Sigmoid colon (tissue), 6 donors: ENCODE measurements at regions not wholly inside any gene's neighbourhood (a gene's known extent, or its start where the extent isn't known, plus 50 kb on each side); places are given as distances from the start of the nearest gene placed in this dataset.
A peak's percentile ranks its signal among the peaks of the same experiment; 100 is the strongest.
"Not testable (repeated sequence)": the region's sequence is repeated elsewhere in the genome, so short reads cannot be mapped to it uniquely, and the experiment has no call there.

ENCODE experiments used
- DNase-seq: peaks from one replicate; pipeline ENCODE4 v3.0.0-alpha.2; 2019
- H3K27ac ChIP-seq, 4 donors: fragments of 200-600 bp; sonication (generic); one replicate each; pipeline ENCODE4 v1.5.1; 2016 to 2019; ENCODE audit warnings: mild to moderate bottlenecking in 1 of 4
- H3K27me3 ChIP-seq, 3 donors: fragments of 200-600 bp; sonication (generic); one replicate each; pipeline ENCODE4 v1.5.1; 2019; ENCODE audit warnings: mild to moderate bottlenecking in 1 of 3
- H3K36me3 ChIP-seq, 4 donors: fragments of 200-600 bp; sonication (generic); one replicate each; pipeline ENCODE4 v1.5.1; 2016 to 2019
- H3K4me1 ChIP-seq, 4 donors: fragments of 200-600 bp; sonication (generic); one replicate each; pipeline ENCODE4 v1.5.1; 2017 to 2019
- H3K4me3 ChIP-seq, 4 donors: fragments of 200-600 bp; sonication (generic); one replicate each; pipeline ENCODE4 v1.5.1; 2017 to 2019; ENCODE audit warnings: mild to moderate bottlenecking in 2 of 4, moderate library complexity in 1 of 4
- H3K9me3 ChIP-seq, 4 donors: fragments of 200-600 bp in 3 of 4; sonication (generic) in 3 of 4; one replicate each; pipeline versions ENCODE4 v1.5.1 to v1.6.1; 2013 to 2019
- EP300 ChIP-seq, 4 donors: sonication (generic); formaldehyde crosslinking; IDR thresholded peaks; one replicate each; pipeline ENCODE4 v1.6.1; 2017; ENCODE audit warnings: antibody characterized with exemption in 4 of 4
- POLR2A ChIP-seq, 2 donors: fragments of 450-650 bp; IDR thresholded peaks; one replicate each; pipeline ENCODE4 v1.6.1; 2016; ENCODE audit warnings: antibody characterized with exemption in 2 of 2, mild to moderate bottlenecking in 2 of 2, moderate library complexity in 2 of 2
- POLR2AphosphoS5 ChIP-seq, 4 donors: sonication (generic); formaldehyde crosslinking; IDR thresholded peaks; one replicate each; pipeline ENCODE4 v1.6.1; 2017; ENCODE audit warnings: antibody characterized with exemption in 4 of 4
- WGBS, 2 donors: extraction: QIAGEN DNeasy Blood & Tissue Kit; methylation state at CpG; one replicate each; pipeline ENCODE4 v1.1.7; 2013; 5-methylcytosine and 5-hydroxymethylcytosine counted together
- intact Hi-C: fragments of 100-400 bp; cut with DNase I; formaldehyde crosslinking; loops from one replicate; pipeline ENCODE4 v1.15.1; 2023
- TF ChIP-seq, protein P1 (sequence below), 4 experiments: fragments of 450-650 bp in 3 of 4; fragments of 200-600 bp in 1 of 4; IDR thresholded peaks; one replicate each; pipeline ENCODE4 v1.5.1; 2016 to 2019; ENCODE audit warnings: antibody characterized with exemption in 4 of 4, mild to moderate bottlenecking in 3 of 4, moderate library complexity in 2 of 4
- donor health status: healthy with polysubstance abuse.
- donor health status: healthy.

DNA sequence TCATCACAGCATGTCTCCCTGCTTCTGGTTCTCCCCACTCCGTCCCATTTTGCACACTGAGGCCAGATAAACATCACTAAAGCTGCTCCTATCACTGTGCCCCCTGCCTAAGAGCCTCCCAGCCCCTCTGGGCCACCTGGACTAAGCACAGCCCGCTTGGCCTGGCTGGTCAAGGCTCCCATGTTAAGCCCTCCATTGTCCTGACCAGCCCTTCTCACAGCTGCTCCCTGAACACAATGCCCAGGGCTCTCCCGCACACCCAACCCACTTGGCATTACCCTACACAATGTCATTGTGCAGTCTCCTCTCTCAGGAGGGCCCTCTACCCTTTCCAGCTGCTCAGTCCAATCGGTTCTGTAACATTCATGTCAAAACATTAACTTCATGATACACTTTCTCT, 133.4 kb downstream of the NUFIP1 start:
- Histone ChIP-seq H3K4me3 (no peak overlapping the region), H3K4me1 (no peaks in the 10 kb centered on the region), H3K27me3 (no peaks in the 10 kb centered on the region), H3K36me3 (no peaks in the 10 kb centered on the region), H3K27ac (peak overlapping the region in 1 of 4 donors; percentile 80), H3K9me3 (no peaks in the 10 kb centered on the region)
- TF ChIP-seq POLR2AphosphoS5 (IDR thresholded peaks at IDR 0.05): no peak
- TF ChIP-seq POLR2A (IDR thresholded peaks at IDR 0.05): no peak
- TF ChIP-seq, protein P1, sequence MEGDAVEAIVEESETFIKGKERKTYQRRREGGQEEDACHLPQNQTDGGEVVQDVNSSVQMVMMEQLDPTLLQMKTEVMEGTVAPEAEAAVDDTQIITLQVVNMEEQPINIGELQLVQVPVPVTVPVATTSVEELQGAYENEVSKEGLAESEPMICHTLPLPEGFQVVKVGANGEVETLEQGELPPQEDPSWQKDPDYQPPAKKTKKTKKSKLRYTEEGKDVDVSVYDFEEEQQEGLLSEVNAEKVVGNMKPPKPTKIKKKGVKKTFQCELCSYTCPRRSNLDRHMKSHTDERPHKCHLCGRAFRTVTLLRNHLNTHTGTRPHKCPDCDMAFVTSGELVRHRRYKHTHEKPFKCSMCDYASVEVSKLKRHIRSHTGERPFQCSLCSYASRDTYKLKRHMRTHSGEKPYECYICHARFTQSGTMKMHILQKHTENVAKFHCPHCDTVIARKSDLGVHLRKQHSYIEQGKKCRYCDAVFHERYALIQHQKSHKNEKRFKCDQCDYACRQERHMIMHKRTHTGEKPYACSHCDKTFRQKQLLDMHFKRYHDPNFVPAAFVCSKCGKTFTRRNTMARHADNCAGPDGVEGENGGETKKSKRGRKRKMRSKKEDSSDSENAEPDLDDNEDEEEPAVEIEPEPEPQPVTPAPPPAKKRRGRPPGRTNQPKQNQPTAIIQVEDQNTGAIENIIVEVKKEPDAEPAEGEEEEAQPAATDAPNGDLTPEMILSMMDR (IDR thresholded peaks at IDR 0.05): no peak
- TF ChIP-seq EP300 (IDR thresholded peaks at IDR 0.05): no peak
- 67 to 79% methylated on average over 4 of the region's 4 CpGs for WGBS, 2 donors
- no peak for DNase-seq
- intact Hi-C loops: no loop called here

DNA sequence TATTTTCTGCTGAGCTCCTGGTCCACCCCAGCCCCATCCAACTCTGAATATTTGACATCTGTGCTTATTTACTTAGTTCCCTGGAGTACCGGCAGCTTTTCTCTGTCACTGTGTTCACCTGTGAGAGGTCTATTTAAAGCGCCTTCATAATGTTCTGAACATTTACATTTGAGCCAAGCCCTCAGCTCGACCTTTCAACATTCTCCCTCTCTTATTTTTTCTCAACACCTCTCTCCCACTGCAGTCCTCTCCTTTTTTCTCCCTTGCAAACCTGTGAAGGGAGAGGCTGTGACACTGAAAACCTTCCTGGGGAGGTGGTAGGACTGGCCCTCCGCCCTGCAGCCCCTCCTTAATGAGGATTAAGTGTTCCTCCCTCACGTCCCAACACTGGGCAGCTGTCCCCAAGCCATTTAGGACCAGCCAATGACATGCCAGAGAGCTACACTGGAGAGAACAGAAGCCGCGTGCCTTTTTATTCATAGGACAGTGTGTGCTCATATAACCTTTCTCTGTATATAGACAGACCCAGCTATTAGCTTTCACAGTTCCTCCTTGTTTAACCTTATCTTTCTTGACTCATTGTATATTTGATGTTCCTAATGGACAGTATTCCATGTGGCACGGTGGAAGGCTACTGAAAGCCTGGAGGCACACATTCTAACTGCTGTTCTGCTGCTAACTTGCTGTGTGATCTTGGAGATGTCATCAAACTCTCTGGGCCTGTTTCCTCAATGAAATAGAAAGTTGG, 134.8 kb downstream of the NUFIP1 start:
- WGBS, 2 donors: 11 to 64% methylated on average over 8 of the region's 8 CpGs
- TF ChIP-seq, protein P1 (IDR thresholded peaks at IDR 0.05): no peak
- TF ChIP-seq POLR2A (IDR thresholded peaks at IDR 0.05) (no peak), EP300 (IDR thresholded peaks at IDR 0.05) (no peak), POLR2AphosphoS5 (IDR thresholded peaks at IDR 0.05) (no peak)
- Histone ChIP-seq H3K27me3 (no peaks in the 10 kb centered on the region), H3K36me3 (no peaks in the 10 kb centered on the region), H3K27ac (peak overlapping the region in 1 of 4 donors; percentile 80), H3K4me3 (no peak overlapping the region), H3K4me1 (no peaks in the 10 kb centered on the region), H3K9me3 (no peaks in the 10 kb centered on the region)
- DNase-seq: no peak
- intact Hi-C loops: no loop called here

DNA sequence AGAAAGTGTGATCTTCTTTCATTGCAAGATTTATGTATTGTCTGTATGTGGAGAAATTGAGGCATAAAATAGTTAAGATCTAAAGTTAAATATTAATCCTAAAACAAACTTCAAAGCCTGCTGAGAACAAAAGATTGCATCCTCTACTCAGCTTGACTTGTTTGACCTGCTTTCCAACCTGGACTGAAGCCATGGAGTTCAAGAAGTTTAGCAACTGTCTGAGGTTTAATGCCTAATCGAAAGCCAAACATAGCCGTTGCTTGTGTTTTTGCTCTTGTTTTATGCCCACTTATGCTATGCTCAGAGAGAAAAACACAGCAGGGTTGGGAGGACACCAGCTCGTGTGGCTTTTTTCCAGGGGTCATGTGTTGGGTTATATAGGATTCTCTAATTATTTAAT, 135.6 kb downstream of the NUFIP1 start:
- TF ChIP-seq EP300 (IDR thresholded peaks at IDR 0.05) (no peak), POLR2A (IDR thresholded peaks at IDR 0.05) (no peak), POLR2AphosphoS5 (IDR thresholded peaks at IDR 0.05) (no peak)
- TF ChIP-seq, protein P1 (IDR thresholded peaks at IDR 0.05): no peak
- WGBS, 2 donors: 13 to 57% methylated on average over 3 of the region's 3 CpGs
- Histone ChIP-seq H3K9me3 (no peaks in the 10 kb centered on the region), H3K27me3 (no peaks in the 10 kb centered on the region), H3K36me3 (no peaks in the 10 kb centered on the region), H3K4me3 (no peak overlapping the region), H3K4me1 (no peaks in the 10 kb centered on the region), H3K27ac (peak overlapping the region in 1 of 4 donors; percentile 80)
- no peak for DNase-seq
- intact Hi-C loops: no loop called here

DNA sequence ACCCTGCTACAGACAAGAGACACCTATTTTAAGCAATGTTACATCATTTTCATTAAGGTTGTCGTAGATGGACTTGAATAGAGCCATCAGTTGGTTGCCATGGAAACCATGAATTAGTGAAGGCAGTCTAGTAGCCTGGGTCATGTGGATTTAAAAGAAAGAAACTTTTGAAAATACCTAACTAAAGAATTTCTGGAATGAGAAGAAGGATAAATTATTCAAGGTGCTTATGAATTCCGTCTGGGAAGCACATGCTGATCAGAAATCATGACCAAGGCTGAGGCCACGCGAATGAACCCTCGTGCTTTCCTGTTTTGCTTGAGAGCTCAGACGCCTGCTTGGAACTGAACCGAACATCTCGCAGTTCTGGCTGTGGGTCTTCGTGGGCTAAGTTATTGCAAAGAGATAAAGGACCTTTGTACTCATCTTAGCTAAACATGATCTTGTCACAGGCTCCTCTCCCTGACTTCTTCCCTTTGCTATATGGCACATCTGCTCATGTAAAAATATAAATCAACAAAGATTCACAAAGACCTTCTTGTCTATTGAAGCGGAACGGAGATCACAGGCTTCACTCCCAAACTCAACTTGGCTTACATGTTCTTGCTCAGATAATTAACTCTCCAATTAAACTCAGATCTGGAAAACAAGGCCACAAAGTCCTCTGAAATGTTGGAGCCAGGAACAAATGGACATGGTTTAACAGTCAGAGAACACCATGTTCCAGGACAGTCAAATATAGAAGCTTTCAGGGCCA, 140.2 kb downstream of the NUFIP1 start:
- no peaks in the 10 kb centered on the region for H3K36me3 ChIP-seq
- DNase-seq: no peak
- WGBS, 2 donors: 89% methylated on average over 11 of the region's 11 CpGs
- intact Hi-C loops: no loop called here
- H3K27ac ChIP-seq: peak overlapping the region in 2 of 4 donors; percentile 43 to 79
- no peaks in the 10 kb centered on the region for H3K27me3 ChIP-seq
- H3K9me3 ChIP-seq: no peaks in the 10 kb centered on the region
- TF ChIP-seq, protein P1 (IDR thresholded peaks at IDR 0.05): no peak
- TF ChIP-seq EP300 (IDR thresholded peaks at IDR 0.05) (peak in 1 of 4 donors; percentile 38), POLR2A (IDR thresholded peaks at IDR 0.05) (no peak), POLR2AphosphoS5 (IDR thresholded peaks at IDR 0.05) (peak in 1 of 4 donors; percentile 23)
- no peak overlapping the region for H3K4me3 ChIP-seq
- H3K4me1 ChIP-seq: no peaks in the 10 kb centered on the region

DNA sequence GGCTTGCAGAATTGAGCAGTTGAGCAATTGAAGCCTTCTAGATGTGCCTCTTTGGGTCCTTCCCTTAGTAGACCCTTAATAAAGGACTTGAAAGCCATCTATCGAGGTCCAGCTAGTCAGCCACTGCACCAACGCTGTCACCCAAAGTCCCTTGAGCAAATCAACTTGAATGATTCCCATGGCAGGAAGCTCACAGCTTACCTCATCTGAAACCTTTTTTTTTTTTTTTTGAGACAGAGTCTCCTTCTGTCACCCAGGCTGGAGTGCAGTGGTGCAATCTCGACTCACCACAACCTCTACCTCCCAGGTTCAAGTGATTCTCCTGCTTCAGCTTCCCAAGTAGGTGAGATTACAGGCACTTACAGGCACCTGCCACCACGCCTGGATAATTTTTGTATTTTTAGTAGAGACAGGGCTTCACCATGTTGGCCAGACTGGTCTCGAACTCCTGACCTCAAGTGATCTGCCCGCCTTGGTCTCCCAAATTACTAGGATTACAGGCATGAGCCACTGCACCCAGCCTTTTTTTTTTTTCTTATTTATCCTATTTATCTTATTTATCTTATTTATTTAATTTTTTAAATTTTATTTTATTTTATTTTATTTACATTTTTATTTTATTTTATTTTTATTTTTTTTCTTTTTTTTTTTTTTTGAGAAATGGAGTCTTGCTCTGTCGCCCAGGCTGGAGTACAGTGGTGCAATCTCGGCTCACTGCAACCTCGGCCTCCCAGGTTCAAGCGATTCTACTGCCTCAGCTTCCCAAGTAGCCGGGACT, 143.8 kb downstream of the NUFIP1 start:
- WGBS, 2 donors: 85 to 96% methylated on average over 11 of the region's 11 CpGs
- H3K36me3 ChIP-seq, H3K27me3 ChIP-seq, H3K27ac ChIP-seq, intact Hi-C loops, H3K4me1 ChIP-seq, H3K9me3 ChIP-seq, DNase-seq, H3K4me3 ChIP-seq: not testable (repeated sequence)
